ENCODE measurements at regions not wholly inside any gene's neighbourhood (a gene's known extent, or its start where the extent isn't known, plus 50 kb on each side); places are given as distances from the start of the nearest gene placed in this dataset.

GRCh38 chr5:20498926-20499325 is 510.9 kb upstream of the CDH18 start:
- TF ChIP-seq EP300 (IDR thresholded peaks at IDR 0.05) (no peak), POLR2A (IDR thresholded peaks at IDR 0.05) (no peak)
